ENCODE measurements at regions not wholly inside any gene's neighbourhood (a gene's known extent, or its start where the extent isn't known, plus 50 kb on each side); places are given as distances from the start of the nearest gene placed in this dataset.

- TF ChIP-seq EZH2phosphoT487 (IDR thresholded peaks at IDR 0.05; ENCODE audit: low read depth), result no peak
- TF ChIP-seq, protein P1, sequence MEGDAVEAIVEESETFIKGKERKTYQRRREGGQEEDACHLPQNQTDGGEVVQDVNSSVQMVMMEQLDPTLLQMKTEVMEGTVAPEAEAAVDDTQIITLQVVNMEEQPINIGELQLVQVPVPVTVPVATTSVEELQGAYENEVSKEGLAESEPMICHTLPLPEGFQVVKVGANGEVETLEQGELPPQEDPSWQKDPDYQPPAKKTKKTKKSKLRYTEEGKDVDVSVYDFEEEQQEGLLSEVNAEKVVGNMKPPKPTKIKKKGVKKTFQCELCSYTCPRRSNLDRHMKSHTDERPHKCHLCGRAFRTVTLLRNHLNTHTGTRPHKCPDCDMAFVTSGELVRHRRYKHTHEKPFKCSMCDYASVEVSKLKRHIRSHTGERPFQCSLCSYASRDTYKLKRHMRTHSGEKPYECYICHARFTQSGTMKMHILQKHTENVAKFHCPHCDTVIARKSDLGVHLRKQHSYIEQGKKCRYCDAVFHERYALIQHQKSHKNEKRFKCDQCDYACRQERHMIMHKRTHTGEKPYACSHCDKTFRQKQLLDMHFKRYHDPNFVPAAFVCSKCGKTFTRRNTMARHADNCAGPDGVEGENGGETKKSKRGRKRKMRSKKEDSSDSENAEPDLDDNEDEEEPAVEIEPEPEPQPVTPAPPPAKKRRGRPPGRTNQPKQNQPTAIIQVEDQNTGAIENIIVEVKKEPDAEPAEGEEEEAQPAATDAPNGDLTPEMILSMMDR (IDR thresholded peaks at IDR 0.05; ENCODE audit: low read depth, low read length), result no peak
Observed at GRCh38 chr18:73189718-73190117, 321.9 kb upstream of the NETO1 start.

All from OCI-LY3 (cell line).